ENCODE measurements at regions not wholly inside any gene's neighbourhood (a gene's known extent, or its start where the extent isn't known, plus 50 kb on each side); places are given as distances from the start of the nearest gene placed in this dataset.
A peak's percentile ranks its signal among the peaks of the same experiment; 100 is the strongest.

- DNase-seq (ENCODE audit: extremely low read depth in 1 of 2, low read depth in 1 of 2): no peak
Measured at GRCh38 chr15:31261266-31262142, 65.1 kb upstream of the KLF13 start.

GRCh38 chr15:31262143-31262530, 64.5 kb upstream of the KLF13 start:
- no peak for DNase-seq (ENCODE audit: extremely low read depth in 1 of 2, low read depth in 1 of 2)

- DNase-seq (ENCODE audit: extremely low read depth in 1 of 2, low read depth in 1 of 2): no peak
Measured at GRCh38 chr15:31262901-31263671, 63.5 kb upstream of the KLF13 start.

GRCh38 chr15:31263751-31264558, 62.7 kb upstream of the KLF13 start:
- peak; percentile 29 to 60 for DNase-seq (ENCODE audit: extremely low read depth in 1 of 2, low read depth in 1 of 2)

GRCh38 chr15:31264559-31265089, 62.0 kb upstream of the KLF13 start:
- DNase-seq (ENCODE audit: extremely low read depth in 1 of 2, low read depth in 1 of 2): no peak

GRCh38 chr15:31265090-31265870, 61.4 kb upstream of the KLF13 start:
- no peak for DNase-seq (ENCODE audit: extremely low read depth in 1 of 2, low read depth in 1 of 2)

GRCh38 chr15:31265871-31266711, 60.5 kb upstream of the KLF13 start:
- DNase-seq (ENCODE audit: extremely low read depth in 1 of 2, low read depth in 1 of 2): peak; percentile 20 to 31

- no peak for DNase-seq (ENCODE audit: extremely low read depth in 1 of 2, low read depth in 1 of 2)
Measured at GRCh38 chr15:31266712-31267111, 59.9 kb upstream of the KLF13 start.

- DNase-seq (ENCODE audit: extremely low read depth in 1 of 2, low read depth in 1 of 2): no peak
Measured at GRCh38 chr15:31267161-31268107, 59.2 kb upstream of the KLF13 start.

- DNase-seq (ENCODE audit: extremely low read depth in 1 of 2, low read depth in 1 of 2): no peak
Measured at GRCh38 chr15:31268108-31268501, 58.5 kb upstream of the KLF13 start.

- DNase-seq (ENCODE audit: extremely low read depth in 1 of 2, low read depth in 1 of 2): no peak
Measured at GRCh38 chr15:31268911-31269784, 57.5 kb upstream of the KLF13 start.

- no peak for DNase-seq (ENCODE audit: extremely low read depth in 1 of 2, low read depth in 1 of 2)
Measured at GRCh38 chr15:31269816-31270575, 56.6 kb upstream of the KLF13 start.

- no peak for DNase-seq (ENCODE audit: extremely low read depth in 1 of 2, low read depth in 1 of 2)
Measured at GRCh38 chr15:31270767-31271166, 55.9 kb upstream of the KLF13 start.

GRCh38 chr15:31271224-31271635, 55.4 kb upstream of the KLF13 start:
- no peak for DNase-seq (ENCODE audit: extremely low read depth in 1 of 2, low read depth in 1 of 2)

- no peak for DNase-seq (ENCODE audit: extremely low read depth in 1 of 2, low read depth in 1 of 2)
Measured at GRCh38 chr15:31271711-31272557, 54.7 kb upstream of the KLF13 start.

All from activated CD8-positive, alpha-beta memory T cell treated with anti-CD3 and anti-CD28 coated beads for 1 hour (primary cell).